Endodermal cell (in vitro differentiated cells): ENCODE measurements at regions not wholly inside any gene's neighbourhood (a gene's known extent, or its start where the extent isn't known, plus 50 kb on each side); places are given as distances from the start of the nearest gene placed in this dataset.

ENCODE experiments used
- DNase-seq: peaks from one replicate; pipeline ENCODE4 v3.0.0-alpha.2; 2017
- H3K27ac ChIP-seq: 2 replicates; pipeline ENCODE4 v1.5.1; 2013; ENCODE audit warnings: mild to moderate bottlenecking, low read depth, low read length, moderate library complexity
- H3K27me3 ChIP-seq: 2 replicates; pipeline ENCODE4 v1.6.1; 2013; ENCODE audit warnings: mild to moderate bottlenecking, low read length, moderate library complexity; ENCODE audit not compliant: insufficient read depth, control insufficient read depth, poor library complexity, severe bottlenecking
- H3K36me3 ChIP-seq: 2 replicates; pipeline ENCODE4 v1.7.0; 2013; ENCODE audit warnings: mild to moderate bottlenecking, low read length, moderate library complexity; ENCODE audit not compliant: control insufficient read depth, insufficient read depth
- H3K4me1 ChIP-seq: one replicate; pipeline ENCODE4 v1.7.0; 2013; ENCODE audit warnings: low read length; ENCODE audit not compliant: control insufficient read depth, insufficient read depth
- H3K4me3 ChIP-seq: 2 replicates; pipeline ENCODE4 v1.5.1; 2013; ENCODE audit warnings: mild to moderate bottlenecking, low read length, moderate library complexity
- H3K9ac ChIP-seq: 2 replicates; pipeline ENCODE4 v1.6.1; 2013; ENCODE audit warnings: mild to moderate bottlenecking, low read length, moderate library complexity; ENCODE audit not compliant: poor library complexity, severe bottlenecking; ENCODE audit errors: extremely low read depth
- H3K9me3 ChIP-seq: 2 replicates; pipeline ENCODE4 v1.6.1; 2013; ENCODE audit warnings: mild to moderate bottlenecking, low read length, moderate library complexity; ENCODE audit not compliant: control insufficient read depth
- H3K27ac Mint-ChIP-seq: 2 replicates; pipeline ENCODE4 v1.8.0; 2020; ENCODE audit warnings: mixed read lengths
- H3K27me3 Mint-ChIP-seq: 2 replicates; pipeline ENCODE4 v1.8.0; 2021; ENCODE audit warnings: mild to moderate bottlenecking, mixed read lengths; ENCODE audit not compliant: insufficient read depth
- H3K36me3 Mint-ChIP-seq: 2 replicates; pipeline ENCODE4 v1.8.0; 2020; ENCODE audit warnings: low read depth, mixed read lengths
- H3K4me1 Mint-ChIP-seq: 2 replicates; pipeline ENCODE4 v1.8.0; 2020; ENCODE audit warnings: mixed read lengths
- H3K4me3 Mint-ChIP-seq: 2 replicates; pipeline ENCODE4 v1.8.0; 2020; ENCODE audit warnings: mild to moderate bottlenecking, moderate library complexity, mixed read lengths
- H3K9me3 Mint-ChIP-seq: 2 replicates; pipeline ENCODE4 v1.8.0; 2020; ENCODE audit warnings: mild to moderate bottlenecking, mixed read lengths
- CTCF ChIP-seq: fragments of 200-600 bp; sonication (generic); conservative IDR thresholded peaks from 2 replicates; pipeline ENCODE4 v1.5.0; 2021; ENCODE audit warnings: antibody characterized with exemption, mild to moderate bottlenecking
- WGBS, 2 experiments: methylation state at CpG; one replicate each; pipeline versions ENCODE4 v1.1.5 to v1.1.7; 2013; ENCODE audit warnings: missing lambda C conversion rate in 2 of 2, mixed read lengths in 1 of 2; ENCODE audit not compliant: insufficient coverage in 1 of 2, insufficient read length in 1 of 2; 5-methylcytosine and 5-hydroxymethylcytosine counted together

DNA sequence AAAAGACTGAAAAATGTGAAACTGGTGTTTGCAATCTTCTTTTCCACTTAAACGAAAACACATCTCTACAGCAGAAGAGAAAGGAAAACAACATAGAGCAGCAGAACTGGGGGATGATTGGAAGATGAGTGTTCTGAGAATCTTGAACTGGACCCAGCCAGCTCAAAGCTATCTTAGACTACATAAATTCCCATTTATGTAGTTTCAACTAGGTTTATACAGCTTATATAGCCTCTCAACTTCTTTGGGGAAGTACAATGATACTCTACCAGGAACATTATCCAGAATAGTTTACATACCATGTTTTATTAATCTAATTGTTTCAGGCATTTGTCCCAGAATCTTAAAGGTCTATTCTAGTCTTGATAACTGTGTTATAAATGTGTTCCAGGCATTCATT, 658.2 kb upstream of the LMCD1 start:
- Mint-ChIP-seq H3K4me3 (no peak overlapping the region), H3K27ac (no peak overlapping the region), H3K4me1 (peaks cover 17% of the 10 kb centered on the region), H3K9me3 (no peaks in the 10 kb centered on the region), H3K27me3 (no peaks in the 10 kb centered on the region), H3K36me3 (no peaks in the 10 kb centered on the region)
- Histone ChIP-seq H3K36me3 (no peaks in the 10 kb centered on the region), H3K9me3 (no peaks in the 10 kb centered on the region), H3K27me3 (no peaks in the 10 kb centered on the region), H3K27ac (no peak overlapping the region), H3K4me1 (no peaks in the 10 kb centered on the region), H3K9ac (no peak overlapping the region), H3K4me3 (no peak overlapping the region)
- 100% methylated on average over 1 of the region's 1 CpG; no CpG with 5 or more reads in 1 of the 2 experiments for WGBS, 2 experiments
- DNase-seq = no peak
- no peak for TF ChIP-seq CTCF

DNA sequence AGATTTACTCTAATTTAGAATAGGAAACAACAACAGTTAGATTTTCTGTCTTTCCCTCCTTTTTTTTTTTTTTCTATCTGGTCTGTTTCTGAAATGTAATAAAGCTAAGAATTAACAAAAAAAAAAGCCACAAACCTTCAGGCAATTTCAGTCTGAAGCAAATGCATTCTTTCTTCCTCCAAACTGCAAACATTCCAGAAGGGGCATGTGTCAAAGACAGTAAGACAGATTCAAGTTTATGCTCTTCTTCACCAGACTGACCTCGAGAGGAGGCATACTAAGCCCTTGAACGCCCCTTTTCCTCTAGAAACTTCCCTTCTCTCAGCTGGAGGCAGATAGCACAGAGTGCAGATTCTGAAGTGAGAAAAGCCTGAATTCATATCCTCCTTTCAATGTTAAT, 654.6 kb upstream of the LMCD1 start:
- no peak for DNase-seq
- Histone ChIP-seq H3K27ac (no peak overlapping the region), H3K4me1 (peaks cover 3% of the 10 kb centered on the region), H3K27me3 (no peaks in the 10 kb centered on the region), H3K36me3 (no peaks in the 10 kb centered on the region), H3K9ac (no peak overlapping the region), H3K4me3 (no peak overlapping the region), H3K9me3 (no peaks in the 10 kb centered on the region)
- peaks cover 29% of the 10 kb centered on the region for H3K4me1 Mint-ChIP-seq
- no peaks in the 10 kb centered on the region for H3K36me3 Mint-ChIP-seq
- no peak for TF ChIP-seq CTCF
- H3K27me3 Mint-ChIP-seq = no peaks in the 10 kb centered on the region
- WGBS, 2 experiments = 60 to 72% methylated on average over 1 to 2 of the region's 2 CpGs
- H3K9me3 Mint-ChIP-seq = no peaks in the 10 kb centered on the region
- no peak overlapping the region for H3K27ac Mint-ChIP-seq
- no peak overlapping the region for H3K4me3 Mint-ChIP-seq

DNA sequence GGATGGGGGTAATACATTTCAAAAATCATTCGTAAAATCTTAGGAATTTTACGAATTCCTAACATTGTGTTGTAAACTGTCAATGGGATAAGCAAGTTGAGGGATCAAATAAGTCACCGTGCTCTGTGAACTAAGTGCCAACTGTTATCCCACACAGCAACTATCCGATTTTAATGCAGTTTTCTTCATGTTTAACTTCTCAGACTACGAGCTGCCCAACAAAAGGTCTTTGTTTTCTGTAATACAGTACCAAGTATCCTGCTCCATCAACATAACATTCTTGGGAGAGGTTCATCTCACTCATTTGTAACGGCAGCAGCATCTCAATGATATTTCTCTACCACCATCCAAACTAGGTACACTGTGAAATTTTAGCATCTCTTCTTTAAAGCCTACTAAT, 654.1 kb upstream of the LMCD1 start:
- H3K27me3 ChIP-seq = no peaks in the 10 kb centered on the region
- H3K9me3 ChIP-seq = no peaks in the 10 kb centered on the region
- Mint-ChIP-seq H3K27me3 (no peaks in the 10 kb centered on the region), H3K9me3 (no peaks in the 10 kb centered on the region), H3K4me1 (peaks cover 32% of the 10 kb centered on the region), H3K4me3 (no peak overlapping the region), H3K36me3 (no peaks in the 10 kb centered on the region), H3K27ac (no peak overlapping the region)
- no peak for DNase-seq
- peaks cover 3% of the 10 kb centered on the region for H3K4me1 ChIP-seq
- H3K27ac ChIP-seq = no peak overlapping the region
- TF ChIP-seq CTCF = no peak
- no peak overlapping the region for H3K4me3 ChIP-seq
- H3K36me3 ChIP-seq = no peaks in the 10 kb centered on the region
- WGBS, 2 experiments = 88 to 89% methylated on average over 6 of the region's 6 CpGs
- no peak overlapping the region for H3K9ac ChIP-seq
